NCI-H187 (cell line): ENCODE measurements at regions not wholly inside any gene's neighbourhood (a gene's known extent, or its start where the extent isn't known, plus 50 kb on each side); places are given as distances from the start of the nearest gene placed in this dataset.

Experiments
- DNase-seq, 2 experiments: peaks; one replicate each; lab custom pipeline; 2025; lab: John Stamatoyannopoulos, UW

- DNase-seq: no peak
Measured at GRCh38 chr6:113607821-113608545, 249.2 kb upstream of the MARCKS start.

GRCh38 chr6:113610377-113610988 is 246.7 kb upstream of the MARCKS start:
- DNase-seq: no peak

GRCh38 chr6:113616701-113617274 is 240.4 kb upstream of the MARCKS start:
- no peak for DNase-seq

DNA sequence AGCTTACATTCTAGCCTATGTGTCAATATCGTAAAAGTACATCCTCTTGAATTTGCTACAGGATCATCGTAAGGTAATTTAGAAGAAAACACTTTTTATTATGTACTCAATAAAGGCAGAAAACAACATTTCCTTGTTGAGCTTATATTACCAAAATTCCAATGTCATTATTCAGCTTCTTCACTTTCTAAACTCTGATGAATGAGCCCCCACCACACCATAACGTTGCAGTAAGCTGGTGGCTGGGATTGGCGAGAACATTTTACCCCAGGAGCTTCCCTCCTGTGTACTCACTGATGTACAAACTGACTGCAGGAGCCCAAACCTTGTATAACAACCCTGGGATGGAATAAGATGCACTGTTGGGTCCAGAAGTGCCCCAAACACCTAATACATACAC is 238.1 kb upstream of the MARCKS start:
- DNase-seq: no peak

DNA sequence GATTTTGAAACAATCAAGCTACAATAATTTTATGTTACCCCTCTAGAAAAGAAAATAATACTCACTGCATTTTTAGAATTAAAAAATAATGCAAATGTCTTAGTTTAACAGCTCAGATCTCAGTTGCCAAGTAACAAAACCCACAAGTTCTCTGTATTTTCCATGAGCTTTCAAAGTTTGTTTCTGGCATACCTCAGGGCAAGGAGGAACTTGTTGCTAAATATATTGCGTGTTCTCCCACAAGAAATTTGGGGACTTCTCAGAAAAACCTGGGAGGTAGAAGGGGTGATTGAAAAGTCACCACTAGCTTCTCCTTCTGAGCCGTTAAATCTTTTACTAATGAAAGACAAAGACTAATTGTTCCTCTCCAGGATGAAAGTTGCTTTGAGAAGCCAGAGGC is 236.8 kb upstream of the MARCKS start:
- no peak for DNase-seq

GRCh38 chr6:113622254-113622653 is 234.9 kb upstream of the MARCKS start:
- no peak for DNase-seq

GRCh38 chr6:113623129-113623528 is 234.0 kb upstream of the MARCKS start:
- no peak for DNase-seq

DNA sequence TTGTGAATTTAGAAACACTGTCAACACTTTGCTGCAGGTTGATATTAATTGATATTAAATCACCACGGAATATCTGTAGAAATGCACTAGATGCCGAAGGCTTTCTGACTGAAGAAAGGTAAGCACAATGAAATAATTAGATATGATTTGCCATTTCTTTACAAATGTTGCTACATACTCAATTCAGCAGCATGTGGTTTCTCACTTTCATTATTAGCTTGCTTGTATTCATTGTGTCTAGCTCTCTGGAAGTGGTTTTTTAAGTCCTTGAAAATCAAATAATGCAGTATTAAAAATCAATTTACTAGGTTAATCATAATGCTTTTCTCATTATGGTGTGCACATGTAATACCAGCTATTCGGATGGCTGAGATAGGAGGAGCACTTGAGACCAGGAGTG is 231.3 kb upstream of the MARCKS start:
- no peak for DNase-seq

- DNase-seq: peak; percentile 43 to 52
Measured at GRCh38 chr6:113626475-113626874, 230.7 kb upstream of the MARCKS start.

- no peak for DNase-seq
Measured at GRCh38 chr6:113627480-113627879, 229.7 kb upstream of the MARCKS start.

GRCh38 chr6:113629256-113629655 is 227.9 kb upstream of the MARCKS start:
- DNase-seq: no peak

DNA sequence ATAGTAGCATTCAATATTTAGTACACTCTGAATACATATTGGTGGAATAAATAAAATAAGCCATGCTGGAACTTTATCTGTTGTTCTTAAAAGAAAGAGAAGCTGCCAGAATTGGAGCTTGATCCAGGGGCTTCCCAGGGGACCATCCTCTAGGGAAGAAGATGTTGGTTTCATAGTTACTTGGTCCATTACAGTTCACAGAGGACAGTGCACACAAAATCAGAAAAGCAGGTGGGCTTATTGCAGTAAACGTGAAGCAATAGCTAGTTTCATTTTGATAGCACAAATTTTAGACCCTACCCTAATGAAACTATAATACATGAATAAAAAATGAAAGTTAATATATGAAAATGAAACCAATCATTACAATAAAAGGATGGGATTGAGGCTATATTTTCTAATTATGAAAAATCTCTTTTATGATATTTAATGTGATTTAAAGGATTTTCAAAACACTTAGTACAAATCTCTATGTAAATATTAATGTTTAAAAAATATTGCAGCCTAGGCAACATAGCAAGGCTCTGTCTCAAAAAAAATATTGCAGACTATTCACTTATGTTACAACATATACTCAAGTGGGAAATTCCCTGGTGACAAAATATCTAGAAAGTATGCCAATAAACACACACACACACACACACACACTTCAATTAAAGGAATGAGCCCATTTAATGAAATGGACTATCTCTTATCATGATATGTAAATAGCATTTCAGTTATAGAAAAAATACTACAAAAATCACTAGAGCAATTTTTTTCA is 227.0 kb upstream of the MARCKS start:
- no peak for DNase-seq

DNA sequence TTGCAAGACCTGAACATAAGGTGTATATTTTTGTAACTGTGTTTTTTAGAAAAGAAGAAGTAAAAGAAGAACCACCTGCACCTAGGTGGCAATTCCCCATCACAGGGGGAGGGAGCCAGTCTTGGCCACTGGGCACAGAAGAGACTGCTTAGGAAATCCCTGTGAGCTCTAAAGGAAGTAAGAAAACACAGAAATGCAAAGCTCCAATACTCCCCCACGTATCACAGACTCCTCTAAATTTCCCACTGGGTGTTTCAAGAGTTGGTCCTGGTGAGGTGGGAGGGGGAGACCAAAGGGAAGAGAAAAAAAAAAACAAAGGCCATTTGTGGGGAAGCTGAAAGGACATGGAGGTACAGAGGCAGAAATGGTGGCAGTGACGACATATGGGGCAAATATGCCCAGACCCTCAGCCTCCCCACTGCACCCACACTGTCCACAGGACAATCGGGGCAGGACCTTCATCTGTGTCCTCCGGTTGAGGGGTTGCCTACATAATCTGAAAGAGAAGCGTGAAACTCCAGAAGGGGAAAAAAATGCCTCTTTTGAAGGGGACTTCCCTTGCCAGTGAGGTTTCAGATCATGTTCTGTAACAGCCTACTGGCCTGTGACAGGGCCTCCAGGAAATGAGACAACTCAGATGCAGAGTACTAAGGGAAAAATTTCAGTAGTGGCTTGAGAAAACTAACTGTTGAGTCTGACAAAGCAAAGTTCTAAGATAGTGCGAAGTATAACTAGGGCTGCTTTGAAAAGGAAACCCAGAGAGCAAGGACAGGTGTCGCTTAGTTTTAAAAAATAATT is 226.2 kb upstream of the MARCKS start:
- no peak for DNase-seq

DNA sequence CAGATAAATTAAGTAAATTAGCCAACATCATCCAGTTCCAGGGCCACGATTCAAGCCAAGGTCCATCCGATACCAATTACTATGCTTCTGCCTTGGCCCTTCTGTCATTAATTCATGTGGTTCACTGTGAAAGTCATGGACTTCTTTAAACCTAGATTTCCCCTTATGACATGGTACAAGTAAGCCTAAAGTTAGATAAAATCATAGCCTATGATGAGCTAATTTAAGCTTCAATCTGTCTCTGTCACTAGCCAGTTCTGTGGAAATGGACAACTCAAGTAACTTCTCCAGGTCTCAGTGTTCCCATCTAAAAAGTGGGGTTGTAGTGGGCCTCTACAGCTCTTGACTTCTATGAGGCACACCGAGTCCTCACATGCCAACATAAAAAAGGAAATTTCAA is 225.5 kb upstream of the MARCKS start:
- no peak for DNase-seq

DNA sequence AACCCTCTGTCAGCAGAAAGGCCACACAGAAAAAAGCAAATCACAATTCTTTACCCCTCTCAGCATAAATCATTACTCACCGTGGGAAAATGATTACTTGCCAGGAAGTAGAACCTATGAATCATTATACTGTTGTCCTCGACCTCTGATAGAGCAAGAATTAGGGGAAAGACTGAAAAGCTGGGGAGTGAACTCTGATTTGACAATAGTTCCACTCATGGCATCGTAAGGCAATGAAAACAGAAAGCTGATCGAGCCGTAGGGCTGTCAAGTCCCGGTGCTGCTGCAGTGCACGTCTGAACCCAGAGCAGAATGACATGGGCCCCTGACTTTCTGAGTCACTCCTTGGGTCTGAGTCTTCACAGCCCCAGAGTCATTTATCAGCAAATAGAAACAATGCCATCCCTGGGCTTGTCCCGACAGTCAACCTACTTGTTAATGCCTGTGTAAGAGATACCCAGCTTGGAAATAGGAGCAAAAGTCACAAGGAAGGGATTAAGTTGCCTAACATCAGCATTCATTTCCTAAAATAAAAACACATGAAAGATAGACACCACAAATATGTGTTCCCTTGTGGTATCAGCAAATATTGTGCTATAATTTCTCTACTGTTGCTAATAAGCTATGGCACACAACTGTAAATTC is 224.8 kb upstream of the MARCKS start:
- no peak for DNase-seq

DNA sequence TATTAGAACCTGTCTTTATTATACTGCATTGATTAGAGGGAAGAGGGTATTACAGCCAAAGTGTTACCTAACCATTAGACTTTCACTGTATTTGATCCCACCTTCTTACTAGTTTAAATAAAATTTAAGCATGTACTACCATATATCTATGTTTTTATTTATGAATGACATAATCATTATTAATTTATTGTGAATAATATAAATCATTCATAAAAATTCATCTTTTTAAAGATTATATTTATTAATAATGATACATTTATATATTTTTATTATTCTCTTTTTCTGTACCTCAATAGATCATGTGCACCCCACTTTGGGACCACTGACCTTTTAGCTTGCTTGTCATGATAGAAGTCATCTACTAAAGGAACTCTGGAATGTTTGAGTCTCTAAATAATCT is 223.5 kb upstream of the MARCKS start:
- no peak for DNase-seq

GRCh38 chr6:113634352-113635163 is 222.6 kb upstream of the MARCKS start:
- DNase-seq: no peak

DNA sequence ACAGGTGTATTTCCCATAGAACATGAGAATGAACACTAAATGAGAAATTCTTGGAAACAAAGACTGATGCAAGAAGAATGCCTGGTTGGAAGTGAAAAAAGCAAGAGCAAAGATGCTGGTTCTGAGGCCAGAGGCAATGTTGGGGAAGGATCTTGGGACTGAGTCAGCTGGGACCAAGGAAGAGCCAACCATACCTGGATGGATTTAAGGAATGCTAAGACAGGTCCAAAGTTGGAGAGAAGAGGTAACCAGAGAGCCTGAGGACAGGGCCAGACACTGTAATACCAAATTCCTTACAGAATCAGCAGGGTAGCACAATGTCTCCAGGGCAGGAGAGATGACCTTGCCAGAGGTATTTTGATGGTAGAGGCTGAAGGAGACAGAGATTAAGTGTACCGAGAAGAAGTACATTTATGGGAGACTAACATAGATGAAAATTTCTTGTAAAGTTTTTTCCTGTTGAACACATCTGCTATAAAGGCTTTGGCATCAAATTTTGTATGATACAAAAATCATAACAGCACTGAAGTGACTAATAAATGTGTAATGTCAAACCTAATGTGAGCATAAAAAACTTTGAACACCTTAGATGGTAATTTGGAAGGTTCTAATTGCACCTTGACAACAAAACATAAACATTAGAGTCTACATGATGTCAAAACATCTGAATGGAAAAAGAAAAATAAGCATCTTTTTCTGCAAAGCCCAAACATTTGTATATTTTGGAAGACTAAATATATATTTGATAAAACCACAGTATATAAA is 221.7 kb upstream of the MARCKS start:
- no peak for DNase-seq

DNA sequence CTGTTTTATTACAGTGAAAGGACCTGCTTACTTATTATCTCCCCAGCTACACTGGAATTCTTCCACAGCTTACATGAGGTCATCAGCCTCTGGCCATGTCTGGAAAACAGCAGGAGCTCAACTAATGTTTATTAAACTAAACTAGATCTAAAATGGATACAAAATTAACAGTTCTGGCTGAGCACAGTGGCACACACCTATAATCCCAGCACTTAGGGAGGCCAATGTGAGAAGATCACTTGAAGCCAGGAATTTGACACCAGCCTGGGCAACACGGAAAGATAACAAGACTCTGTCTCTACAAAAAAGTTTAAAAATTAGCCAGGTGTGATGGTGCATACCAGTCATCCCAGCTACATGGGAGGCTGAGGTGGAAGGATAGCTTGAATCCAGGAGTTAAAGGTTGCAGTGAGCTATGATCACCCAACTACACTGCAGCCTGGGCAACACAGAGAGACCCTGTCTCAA is 220.8 kb upstream of the MARCKS start:
- DNase-seq: no peak

DNA sequence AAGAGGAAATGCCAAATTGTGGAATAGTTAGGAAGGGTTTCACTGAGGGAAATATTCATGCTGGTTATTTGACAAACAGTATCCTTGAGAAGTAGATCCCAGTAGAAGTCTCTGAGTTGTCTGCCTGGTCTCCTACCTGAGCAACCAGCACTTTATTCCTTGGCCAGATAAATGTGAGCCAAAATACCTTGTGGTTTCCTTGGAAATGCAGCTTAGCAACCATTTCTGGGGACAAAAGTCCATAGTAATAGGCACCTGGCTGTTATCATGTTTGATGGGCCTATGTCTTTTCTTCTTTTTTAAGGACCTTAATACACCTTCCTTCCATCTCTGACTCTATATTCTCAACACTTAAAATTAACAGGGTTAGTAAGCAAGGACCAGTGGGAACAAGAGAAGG is 217.1 kb upstream of the MARCKS start:
- DNase-seq: no peak
